Embryonic facial prominence (tissue), 1 donor: ENCODE measurements at regions not wholly inside any gene's neighbourhood (a gene's known extent, or its start where the extent isn't known, plus 50 kb on each side); places are given as distances from the start of the nearest gene placed in this dataset.

Experiments used
- DNase-seq: peaks from one replicate; pipeline ENCODE4 v3.0.0-alpha.2; 2016; ENCODE audit errors: extremely low spot score

DNA sequence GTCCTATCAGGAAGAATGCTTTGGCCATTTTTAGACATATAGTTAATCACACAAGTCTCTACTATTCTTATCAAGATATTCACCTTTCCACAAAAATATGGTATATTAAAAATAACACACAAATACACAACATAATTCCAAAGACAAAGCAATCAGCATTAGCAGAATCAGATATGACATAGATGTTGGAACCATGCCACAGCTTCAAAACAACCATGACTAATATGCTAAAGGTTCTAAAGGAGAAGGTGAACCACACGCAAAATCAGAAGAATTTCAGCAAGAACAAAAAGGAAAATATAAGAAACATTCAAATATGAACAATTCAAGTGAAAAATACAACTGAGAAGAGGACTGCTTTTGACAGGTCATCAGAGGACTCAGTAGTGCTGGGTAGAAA lies 670.2 kb upstream of the SORCS1 start:
- no peak for DNase-seq

- DNase-seq: no peak
Observed at GRCh38 chr10:107831772-107832171, 667.3 kb upstream of the SORCS1 start.

GRCh38 chr10:107829161-107829560 lies 664.7 kb upstream of the SORCS1 start:
- DNase-seq: no peak

GRCh38 chr10:107826171-107826570 lies 661.7 kb upstream of the SORCS1 start:
- no peak for DNase-seq

DNA sequence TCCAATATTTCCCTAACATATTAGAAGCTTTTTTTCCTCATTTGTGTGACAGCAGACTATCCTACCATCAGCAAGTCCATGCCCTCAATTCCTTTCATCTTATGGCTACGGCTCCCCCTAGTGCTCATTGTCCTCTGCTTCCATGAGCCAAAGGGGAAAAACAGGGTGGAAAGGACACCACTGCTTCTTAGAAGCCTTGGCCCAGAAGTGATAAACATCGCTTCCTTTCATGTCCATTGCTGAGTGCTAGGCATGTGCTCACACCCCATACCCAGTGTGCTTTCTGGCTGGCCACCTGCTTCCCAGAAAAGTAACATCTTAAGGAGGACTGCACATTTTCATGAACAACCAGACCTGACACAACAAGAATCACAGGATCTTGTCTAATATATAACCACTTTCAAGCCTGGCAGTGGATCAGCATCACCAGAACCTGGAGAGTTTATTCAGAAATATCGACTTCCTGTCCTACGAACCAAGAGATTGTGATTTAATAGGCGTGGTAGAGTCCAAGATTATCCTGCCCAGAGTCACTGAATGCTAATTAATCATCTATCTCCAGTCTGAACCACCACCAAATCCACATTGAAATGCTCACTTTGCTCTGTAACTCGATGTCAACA lies 650.5 kb upstream of the SORCS1 start:
- DNase-seq: no peak

- no peak for DNase-seq
Observed at GRCh38 chr10:107813451-107814162, 649.1 kb upstream of the SORCS1 start.

DNA sequence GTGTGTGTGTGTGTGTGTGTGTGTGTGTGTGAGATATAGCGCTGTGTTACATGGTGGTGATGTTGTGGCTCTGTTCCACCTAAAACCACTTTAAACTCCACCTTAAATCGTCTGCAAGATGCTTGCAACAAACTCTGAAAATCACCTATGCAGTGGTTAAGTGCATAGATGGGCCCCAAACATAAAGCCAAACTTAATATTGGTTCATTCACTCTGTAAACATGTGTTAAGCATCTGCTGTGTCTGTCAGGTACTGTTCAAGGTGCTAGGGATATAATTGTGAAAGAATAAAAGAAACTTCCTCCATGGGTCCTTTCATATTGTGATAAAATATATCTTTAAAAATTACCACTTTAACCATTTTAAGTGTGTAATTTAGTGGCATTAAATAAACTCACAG lies 645.4 kb upstream of the SORCS1 start:
- DNase-seq: no peak

DNA sequence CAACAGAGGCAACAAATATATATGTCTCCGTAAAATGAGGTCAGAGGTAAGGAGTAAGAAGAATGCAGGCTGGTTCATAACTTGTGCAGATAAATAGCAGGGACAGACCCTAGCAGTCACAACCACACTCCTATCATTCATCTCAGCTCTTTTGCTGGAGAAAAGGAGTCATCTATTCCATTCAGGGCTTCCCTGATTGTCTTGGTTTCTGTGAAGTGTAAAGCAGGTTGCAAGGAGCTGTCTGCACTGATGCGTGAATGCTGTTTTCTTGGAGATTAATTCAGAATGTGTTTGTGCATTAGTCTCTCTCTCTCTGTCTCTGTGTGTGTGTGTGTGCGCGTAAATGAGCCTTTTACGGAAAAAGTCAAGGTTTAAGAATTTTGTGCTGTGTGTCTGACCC lies 643.3 kb upstream of the SORCS1 start:
- no peak for DNase-seq

DNA sequence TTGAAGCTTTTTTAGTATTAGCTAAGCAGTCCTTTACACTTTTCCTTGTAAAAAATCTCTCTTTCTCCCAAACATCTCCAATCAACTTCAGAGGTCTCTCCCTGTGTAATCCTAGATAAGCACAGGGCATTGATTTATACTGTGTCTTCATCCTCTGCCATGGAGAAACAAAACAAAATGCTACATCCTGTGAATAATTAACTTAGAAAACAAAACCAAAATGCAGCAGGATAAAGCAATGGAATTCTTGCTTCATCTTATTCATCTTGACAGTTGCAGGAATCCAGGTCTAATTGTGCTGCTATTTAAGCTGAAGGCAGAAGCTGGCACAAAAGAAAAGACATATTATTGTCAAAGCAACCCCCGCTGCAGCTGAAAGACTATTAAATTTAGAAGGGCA lies 641.5 kb upstream of the SORCS1 start:
- DNase-seq: no peak

- DNase-seq: no peak
Observed at GRCh38 chr10:107803546-107803945, 639.0 kb upstream of the SORCS1 start.

DNA sequence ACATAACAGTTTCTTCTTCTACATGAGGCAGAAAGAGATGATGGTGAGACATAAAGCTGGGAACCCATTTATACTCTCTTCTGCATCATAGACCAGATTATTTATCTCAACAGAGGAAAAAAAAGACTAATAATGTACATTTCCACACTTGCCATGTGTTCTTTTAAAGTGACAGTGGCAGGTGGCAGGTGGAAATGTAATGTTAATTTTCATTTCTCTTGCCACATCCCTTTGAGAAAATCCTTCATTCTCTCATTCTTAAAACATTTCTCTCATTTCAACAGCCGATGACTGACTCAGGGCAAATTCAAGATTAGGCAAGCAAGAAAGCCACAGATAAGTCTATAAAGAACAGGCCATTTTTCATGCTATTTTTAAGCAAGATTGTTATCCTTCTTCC lies 635.6 kb upstream of the SORCS1 start:
- DNase-seq: no peak

GRCh38 chr10:107790271-107790670 lies 625.8 kb upstream of the SORCS1 start:
- no peak for DNase-seq

DNA sequence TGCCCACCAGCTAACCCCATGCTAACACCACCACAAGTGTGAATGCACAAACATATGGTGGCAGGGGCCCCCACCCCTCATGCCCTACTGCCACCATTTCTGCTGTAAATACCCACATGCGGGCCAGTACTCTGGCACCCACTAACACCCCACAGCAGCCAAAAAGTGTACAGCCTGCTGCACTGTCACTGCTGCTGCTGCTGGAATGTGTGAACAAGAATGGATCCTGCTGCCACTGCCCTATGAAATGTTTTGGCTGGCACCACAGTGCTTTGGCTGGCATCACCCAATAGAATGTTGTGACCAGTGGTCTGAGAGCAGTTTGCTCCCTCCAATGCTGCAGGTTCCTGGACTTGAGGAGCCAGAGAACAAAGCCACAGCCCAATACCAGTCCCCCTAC lies 606.6 kb upstream of the SORCS1 start:
- DNase-seq: no peak

GRCh38 chr10:107767185-107767584 lies 602.7 kb upstream of the SORCS1 start:
- DNase-seq: no peak

DNA sequence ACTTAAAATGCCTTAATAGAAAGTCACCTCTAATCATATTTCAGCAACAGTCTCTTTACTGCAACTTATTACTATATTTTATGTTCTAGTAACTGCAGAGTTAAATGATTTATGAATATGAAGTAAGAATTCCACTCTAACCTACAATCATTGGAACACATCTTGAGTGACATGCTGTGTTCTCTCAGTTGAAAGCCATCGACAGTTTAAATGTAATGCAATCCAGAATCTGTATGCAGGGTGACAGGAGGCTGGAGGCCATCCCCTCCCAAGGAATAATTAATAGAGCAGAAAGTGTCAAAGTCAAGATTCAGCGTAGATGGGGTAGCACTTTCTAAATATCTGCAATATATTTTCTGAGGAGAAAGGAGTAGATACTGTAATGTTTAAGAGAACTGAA lies 590.3 kb upstream of the SORCS1 start:
- DNase-seq: no peak

GRCh38 chr10:107749235-107749634 lies 584.7 kb upstream of the SORCS1 start:
- no peak for DNase-seq

DNA sequence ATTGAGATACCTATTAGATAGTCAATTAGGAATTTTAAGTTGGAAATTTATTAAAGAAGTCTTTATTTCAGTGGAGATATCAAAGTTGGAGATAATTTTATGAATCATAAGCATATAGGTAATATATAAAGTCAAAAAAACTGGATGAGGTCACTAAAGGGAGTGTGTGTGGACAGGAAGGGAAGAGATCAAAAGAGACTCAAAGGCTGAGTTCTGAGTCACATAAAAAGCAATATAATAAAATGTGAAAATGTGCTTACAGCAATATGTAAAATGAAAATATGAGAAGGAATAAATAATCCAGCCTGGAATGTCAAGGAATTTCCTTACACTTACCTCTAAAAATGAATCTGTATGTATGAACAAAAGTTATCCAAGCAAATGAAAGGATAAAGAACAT lies 583.3 kb upstream of the SORCS1 start:
- no peak for DNase-seq

- no peak for DNase-seq
Observed at GRCh38 chr10:107741971-107742370, 577.5 kb upstream of the SORCS1 start.

- no peak for DNase-seq
Observed at GRCh38 chr10:107740962-107741690, 576.6 kb upstream of the SORCS1 start.

DNA sequence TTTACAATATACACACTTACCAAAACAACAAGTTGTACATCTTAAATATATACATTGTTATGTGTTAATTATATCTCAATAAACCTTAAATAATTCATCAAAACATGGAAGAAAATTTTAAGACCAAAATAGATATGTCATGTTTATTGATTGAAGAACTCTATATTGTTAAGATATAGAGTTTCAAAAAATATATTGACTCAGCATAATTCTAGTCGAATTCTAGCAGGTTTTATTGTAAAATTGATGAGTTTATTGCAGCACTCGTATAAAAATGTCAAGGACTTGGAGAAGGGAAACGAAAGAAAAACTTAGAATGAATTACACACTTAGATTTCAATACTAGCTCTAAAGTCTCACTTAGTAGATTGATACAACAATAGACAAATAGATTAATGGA lies 575.4 kb upstream of the SORCS1 start:
- no peak for DNase-seq

DNA sequence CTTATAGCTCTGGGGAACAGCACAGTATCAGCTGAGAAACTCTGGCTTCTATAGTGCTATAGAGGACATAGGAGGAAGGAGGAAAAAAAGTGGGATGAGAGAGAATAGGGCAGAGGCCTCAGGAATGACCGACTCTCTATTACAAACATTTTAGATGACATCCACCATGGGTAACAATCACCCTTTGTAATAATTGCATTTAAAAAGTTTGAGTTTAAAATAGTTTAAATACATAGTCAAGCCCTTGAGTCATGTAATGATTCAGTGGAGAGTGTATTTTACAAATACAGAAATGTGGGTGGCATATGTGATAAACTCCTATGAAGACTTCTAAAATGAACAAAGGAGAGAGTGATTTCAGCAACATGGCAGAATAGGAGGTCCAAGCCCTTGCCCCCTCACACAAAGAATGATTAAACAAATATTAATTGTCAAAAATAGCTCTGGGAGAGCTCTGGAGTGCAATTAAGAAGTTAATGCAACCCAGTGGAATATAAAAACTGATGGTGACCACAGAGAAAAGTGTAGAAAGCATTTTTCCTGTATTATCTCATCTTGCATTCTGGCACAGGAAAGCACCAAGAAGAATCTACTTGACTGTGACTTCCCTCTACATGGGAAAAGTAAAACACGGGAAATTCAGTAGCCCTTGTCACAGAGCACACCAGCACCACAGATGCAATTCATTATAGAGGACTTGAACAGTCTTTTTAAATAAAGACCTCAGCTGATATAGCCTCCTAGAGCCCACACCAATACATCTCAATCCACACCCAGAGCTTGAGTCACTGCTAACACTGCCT lies 569.0 kb upstream of the SORCS1 start:
- DNase-seq: no peak

DNA sequence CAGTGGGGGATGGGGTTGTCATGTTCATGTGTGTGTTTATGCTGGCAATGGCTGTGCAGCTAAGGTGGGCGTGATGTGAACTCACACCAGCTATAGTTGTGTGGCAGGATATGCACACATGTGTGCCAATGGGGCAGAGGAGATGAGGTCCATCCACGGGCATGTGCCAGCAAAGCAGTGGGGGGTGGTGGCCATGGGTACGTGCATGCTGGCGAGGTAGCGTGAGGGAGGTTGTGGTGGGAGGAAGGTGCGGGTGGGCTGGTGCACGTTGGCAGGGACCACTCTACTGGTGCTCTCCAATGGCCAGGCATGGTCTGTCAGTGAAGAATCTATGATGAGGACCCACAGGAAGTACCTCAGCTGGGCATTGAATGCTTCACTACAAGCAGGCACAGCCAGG lies 567.5 kb upstream of the SORCS1 start:
- no peak for DNase-seq
